Stimulated activated CD4-positive, alpha-beta T cell treated with anti-CD3 and anti-CD28 coated beads, Interleukin-15, amount 100 ng/mL, for 24 hours (primary cell): ENCODE measurements at regions not wholly inside any gene's neighbourhood (a gene's known extent, or its start where the extent isn't known, plus 50 kb on each side); places are given as distances from the start of the nearest gene placed in this dataset.
"Not testable (repeated sequence)": the region's sequence is repeated elsewhere in the genome, so short reads cannot be mapped to it uniquely, and the experiment has no call there.

ENCODE experiments used
- DNase-seq: peaks from one replicate; pipeline ENCODE4 v3.0.0-alpha.2; 2020

DNA sequence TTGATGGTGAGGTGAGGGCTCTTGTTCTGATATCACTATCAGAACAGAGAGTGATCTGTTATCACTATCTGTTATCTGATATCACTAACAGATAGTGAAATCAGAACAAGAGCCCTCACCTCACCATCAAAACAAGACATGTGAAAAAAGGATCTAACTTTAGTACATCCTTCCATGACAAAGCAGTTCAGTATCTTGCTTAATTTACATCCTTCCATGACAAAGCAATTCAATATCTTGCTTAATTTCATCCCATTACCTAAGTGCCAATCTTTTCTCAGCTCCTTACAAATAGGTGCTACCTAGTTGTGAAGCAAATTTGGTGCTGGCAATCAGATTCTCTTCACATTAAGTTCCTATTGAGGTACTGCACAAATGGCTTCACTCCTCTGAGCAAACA lies 1865.6 kb upstream of the FLRT2 start:
- no peak for DNase-seq

- no peak for DNase-seq
Observed at GRCh38 chr14:83689265-83689664, 1840.7 kb upstream of the FLRT2 start.

DNA sequence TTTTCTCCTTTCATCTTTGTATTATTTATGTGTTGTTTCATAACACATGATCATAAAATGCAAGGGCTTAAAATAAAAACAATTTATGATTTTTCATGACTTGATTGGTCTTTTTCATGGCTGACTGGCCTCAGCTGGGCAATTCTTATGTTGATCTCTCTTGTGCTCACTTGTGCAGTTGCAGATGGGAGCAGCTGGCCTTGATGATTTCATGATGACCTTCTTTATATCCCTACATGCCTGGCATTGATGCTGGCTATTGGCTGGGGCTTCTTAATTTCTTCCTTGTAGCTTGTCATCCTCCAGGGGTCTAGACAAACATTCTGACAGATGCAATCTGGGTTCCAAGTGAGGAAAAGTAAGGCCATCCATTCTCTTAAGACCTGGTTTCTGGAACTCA lies 1832.8 kb upstream of the FLRT2 start:
- DNase-seq = no peak

DNA sequence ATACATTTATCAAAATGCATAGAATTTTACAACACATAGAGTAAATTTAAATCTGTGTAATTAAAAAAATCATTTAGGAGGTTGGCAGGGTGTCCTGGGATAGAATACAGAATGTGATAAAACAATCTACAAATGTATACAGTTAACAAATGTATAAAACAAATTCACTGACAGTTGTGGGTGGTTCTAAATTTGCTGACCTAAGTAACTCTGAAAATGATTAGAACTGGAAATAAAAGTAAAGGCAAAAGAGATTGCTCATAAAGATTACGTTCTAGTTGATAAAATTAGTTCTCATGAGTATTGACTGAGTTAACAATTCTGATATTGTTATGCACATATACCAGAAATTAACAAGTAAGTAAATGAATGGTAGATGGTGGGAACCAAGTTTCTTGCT lies 1827.3 kb upstream of the FLRT2 start:
- no peak for DNase-seq

DNA sequence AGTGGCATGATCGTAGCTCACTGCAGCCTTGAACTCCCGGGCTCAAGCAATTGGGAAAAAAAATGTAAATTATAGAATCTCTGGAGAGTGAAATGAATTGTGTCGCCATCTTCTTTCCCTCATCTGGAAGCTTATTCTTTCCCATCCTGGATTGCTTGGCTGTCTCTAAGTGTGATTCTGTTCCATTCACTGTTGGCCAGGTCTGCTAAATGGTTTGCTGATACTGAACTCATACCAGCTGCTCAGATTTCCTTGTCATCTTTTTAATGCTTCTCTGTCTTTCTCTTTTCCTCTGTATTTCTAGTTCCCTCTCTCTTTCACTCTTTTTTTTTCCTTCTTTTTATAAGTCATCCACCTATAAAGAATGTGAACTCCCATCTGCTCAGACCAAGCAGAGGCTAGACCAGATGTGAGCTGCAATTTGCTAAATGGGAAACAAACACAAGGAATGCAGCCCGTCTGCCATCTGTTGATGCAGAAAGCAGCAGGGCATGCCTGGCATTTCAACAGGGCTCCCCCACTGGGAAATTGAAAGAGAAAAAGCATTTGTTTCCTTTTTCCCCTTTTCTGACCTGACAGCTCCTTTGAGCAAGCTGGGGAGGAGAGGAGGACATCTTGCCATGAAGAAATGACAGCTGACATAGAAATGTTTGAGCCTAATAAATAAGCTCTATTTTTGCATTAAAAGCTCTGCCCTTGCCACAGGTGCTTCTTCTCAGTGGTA lies 1823.6 kb upstream of the FLRT2 start:
- no peak for DNase-seq

DNA sequence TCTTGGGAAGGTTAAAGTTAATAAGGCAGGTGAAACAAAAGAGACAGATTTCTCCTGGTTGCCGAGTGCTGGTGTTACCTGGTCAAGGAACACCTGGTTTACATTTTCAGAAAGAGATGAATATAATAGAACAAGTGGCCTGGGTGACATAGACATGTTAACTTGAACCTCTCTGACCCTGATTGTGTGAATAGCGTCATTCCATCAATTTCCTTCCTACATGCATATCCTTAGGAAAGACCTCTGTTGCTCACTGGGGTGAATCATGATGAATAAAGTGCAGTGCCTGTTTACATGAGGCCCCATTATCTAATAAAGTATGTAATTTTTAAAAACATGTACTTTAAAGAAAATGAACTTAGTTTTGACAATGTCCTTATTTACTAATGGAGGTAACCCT lies 1822.9 kb upstream of the FLRT2 start:
- no peak for DNase-seq

DNA sequence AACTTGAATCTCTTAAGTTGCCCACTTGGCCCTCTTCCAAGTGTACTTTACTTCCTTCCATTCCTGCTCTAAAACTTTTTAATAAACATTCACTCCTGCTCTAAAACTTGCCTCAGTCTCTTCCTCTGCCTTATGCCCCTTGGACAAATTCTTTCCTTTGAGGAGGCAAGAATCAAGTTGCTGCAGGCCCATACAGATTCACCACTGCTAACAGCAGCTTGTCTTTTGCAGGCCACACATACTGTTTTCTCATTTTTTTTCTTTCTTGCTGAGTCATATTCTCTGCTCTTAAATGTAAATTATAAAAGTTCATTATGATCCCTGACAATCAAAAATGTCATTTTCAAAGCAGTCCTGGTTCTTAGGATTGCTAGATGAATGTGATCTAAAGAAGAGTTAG lies 1820.8 kb upstream of the FLRT2 start:
- no peak for DNase-seq

DNA sequence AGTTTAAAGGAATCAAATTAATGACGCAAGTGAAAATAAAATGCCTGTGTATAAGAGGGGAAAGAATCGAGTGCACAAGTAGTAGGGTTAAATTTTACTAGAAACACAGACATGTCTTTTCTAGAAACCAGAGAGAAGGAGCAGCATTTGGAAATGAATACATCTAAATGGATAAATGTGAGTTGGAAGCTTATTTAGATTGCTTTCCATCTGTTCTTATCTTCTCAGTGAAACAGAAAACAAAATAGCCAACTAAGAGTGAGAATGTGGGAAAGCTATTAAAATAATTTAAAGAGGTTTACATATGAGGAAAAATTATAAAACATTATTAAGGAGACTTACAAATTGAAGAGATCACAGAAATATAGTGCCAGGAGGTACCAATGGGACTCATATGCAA lies 1818.9 kb upstream of the FLRT2 start:
- DNase-seq = no peak

- DNase-seq = no peak
Observed at GRCh38 chr14:83712418-83713129, 1817.4 kb upstream of the FLRT2 start.

DNA sequence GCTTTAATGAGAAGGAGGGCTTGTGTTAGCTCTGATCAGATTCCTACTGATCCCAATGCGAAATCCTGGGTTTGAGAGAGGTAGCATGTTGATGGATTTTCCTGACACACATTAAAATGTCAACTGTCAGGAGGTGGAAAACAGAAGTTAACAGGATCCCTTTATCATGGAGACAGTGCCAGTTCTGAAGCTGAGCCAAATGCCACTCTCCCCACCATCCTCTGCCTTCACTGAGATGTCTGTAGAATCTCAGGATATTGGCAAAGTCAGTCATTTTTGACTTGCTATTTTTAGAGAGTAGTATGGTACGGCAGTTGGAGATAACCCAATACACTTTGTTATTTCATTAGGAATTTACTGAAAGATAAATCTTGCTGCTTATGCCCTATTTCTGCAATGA lies 1816.2 kb upstream of the FLRT2 start:
- DNase-seq = no peak

DNA sequence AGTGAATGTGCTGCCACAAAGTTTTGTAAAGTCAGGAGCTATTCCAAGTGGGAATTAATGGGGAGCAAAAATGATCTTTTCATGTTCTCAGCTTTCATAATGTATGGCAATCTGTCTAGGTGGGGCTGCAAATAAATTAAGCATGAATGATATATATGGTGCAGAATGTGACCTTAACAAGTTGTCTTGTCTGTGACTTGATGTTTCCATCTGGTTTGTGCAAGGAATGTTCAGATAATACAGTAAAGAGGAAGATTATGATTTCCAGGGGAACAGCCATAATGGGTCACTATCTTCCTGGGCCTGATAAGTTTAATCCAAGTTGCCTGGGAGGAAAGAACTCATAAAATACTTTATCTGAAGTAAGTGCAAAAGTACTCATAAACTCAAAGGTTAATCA lies 1815.8 kb upstream of the FLRT2 start:
- DNase-seq = no peak

GRCh38 chr14:83719435-83719834 lies 1810.5 kb upstream of the FLRT2 start:
- DNase-seq = not testable (repeated sequence)

GRCh38 chr14:83733670-83734069 lies 1796.3 kb upstream of the FLRT2 start:
- DNase-seq = no peak

GRCh38 chr14:83734431-83734830 lies 1795.5 kb upstream of the FLRT2 start:
- no peak for DNase-seq

DNA sequence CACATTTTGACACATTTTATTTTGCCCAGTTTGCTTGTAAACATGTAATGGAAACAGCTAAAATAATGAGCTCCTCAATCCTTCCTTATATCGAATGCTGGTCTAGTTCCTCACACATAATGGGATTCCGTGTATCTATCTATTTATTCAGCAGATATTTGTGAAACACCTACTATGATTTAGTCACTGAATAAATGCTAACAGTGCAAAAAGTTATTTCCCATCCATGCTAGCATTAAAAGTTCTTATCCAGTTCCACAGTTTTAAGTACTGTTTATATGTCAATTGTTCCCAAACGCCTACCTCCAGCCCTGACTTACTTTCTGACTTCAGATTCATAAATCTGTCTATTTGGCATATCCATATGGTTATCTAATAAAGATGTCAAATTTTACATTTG lies 1788.7 kb upstream of the FLRT2 start:
- DNase-seq = no peak

- DNase-seq = no peak
Observed at GRCh38 chr14:83744224-83744623, 1785.7 kb upstream of the FLRT2 start.

- no peak for DNase-seq
Observed at GRCh38 chr14:83744891-83745290, 1785.1 kb upstream of the FLRT2 start.

DNA sequence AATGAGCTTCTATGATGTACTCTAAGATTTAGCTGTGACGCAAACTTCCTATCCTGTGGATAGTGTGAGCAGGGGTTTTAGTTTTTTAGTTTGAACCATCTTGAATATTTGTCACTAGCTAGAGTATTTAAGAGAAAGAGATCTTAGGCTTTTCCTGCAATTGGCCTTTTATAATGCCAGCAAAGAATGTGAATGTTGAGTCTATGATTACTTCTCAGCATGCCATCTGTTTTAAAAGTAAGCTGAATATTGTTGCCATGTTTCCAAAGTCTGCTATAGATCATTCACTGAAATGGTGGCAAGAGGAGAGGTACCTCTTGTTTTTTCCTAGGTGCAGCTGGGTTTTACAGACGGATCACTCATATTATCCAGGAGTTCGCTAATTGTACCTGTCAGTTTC lies 1783.6 kb upstream of the FLRT2 start:
- no peak for DNase-seq

- no peak for DNase-seq
Observed at GRCh38 chr14:83757916-83758315, 1772.0 kb upstream of the FLRT2 start.

DNA sequence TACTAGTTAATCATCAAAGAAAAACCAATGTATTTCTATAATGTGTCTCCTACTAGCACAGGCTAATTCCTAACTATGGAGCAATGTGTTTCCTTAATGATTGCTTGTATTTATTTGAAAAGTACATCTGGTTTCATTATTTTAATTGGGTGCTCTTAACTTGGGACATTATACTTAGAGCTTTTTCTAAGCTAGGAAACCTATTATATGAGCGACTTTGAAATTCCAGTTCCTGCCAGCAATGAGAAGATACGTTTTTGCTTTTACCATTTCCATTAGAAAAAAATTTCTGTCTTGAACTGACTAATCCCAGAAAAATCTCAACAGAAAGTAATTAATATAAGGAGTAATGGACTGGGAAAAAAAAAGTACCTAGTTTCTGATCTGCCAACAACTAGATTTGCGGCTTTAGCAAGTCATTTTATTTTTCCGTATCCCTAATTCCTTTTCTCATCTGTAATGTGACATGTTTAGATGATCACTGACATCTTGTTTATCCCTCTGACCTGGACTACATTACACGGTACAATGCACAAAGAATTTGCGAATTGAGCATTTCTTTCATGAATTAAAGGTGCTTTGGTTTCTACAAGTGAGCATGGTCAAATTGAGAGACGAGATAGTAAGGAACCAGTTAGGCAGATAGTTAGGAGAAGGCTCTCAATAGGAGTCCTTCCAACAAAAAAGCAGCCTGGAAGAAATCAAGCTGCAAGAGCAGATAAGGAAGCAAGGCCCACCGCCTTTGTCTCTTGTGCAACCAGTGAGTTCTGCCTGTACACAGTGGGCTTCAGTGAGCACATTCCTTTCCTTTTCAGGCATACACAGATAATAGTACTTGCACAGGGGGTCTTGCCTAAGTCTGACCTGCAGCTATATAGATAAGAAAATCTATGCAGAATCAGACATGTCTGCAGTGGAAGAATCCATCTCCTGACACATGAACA lies 1765.0 kb upstream of the FLRT2 start:
- DNase-seq = no peak

DNA sequence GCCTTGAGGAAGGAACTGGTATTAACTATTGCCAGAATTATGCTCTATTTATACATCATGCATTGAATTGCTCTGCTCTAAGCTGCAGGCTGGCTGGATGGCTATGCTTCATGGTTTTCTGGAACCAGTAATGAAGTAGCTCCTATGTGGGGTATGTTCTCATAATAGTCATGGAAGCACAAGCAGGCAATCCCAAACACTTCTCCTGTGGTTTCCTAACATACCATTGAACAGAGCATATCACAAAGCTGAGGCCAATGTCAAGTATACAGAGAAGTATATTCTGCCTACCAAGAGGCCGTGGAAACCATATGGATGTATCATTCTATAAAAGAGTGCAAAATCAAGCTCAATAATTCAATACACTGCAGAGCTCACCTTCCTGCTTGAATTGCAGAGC lies 1752.4 kb upstream of the FLRT2 start:
- DNase-seq = no peak

DNA sequence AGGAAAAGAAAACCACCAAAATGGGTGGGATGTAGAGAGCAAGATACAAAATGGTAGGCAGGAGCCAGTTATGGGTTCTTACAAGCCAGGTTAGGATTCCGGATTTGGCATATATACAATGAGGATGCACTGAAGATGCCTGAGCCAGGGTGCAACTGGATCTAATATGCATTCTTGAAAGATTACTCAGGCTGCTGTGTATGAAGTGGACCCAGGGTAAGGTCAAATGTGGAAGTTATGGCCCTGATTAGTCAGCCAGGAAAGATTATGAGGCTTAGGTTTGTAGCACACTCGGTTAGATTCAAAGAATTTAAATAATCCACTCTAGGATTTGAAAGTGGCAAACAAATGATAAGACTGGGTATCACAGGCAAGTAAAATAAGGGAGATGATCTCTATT lies 1750.7 kb upstream of the FLRT2 start:
- no peak for DNase-seq

DNA sequence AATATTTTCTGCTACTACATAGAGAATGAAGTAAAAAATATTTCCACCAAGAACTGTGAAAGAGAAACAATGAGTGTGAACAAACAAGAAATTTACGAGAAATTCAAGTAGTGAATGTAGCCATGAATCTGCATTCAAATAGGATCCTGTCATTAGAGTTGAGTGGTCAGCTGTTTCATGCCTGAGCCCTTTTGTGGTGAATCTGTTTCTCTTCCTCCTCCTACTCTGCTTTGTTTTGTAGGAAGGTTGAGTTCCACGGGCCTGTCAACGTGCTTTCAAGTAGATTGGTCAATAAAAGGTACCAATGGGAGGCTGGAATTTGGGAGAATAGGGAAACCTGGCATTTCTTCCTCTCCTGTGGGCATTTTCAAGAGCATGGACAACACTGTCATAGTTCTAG lies 1749.6 kb upstream of the FLRT2 start:
- DNase-seq = no peak

- no peak for DNase-seq
Observed at GRCh38 chr14:83798421-83798820, 1731.5 kb upstream of the FLRT2 start.
